GM20431 (cell line): ENCODE measurements at regions not wholly inside any gene's neighbourhood (a gene's known extent, or its start where the extent isn't known, plus 50 kb on each side); places are given as distances from the start of the nearest gene placed in this dataset.
"Not testable (repeated sequence)": the region's sequence is repeated elsewhere in the genome, so short reads cannot be mapped to it uniquely, and the experiment has no call there.

ENCODE experiments used
- in situ Hi-C: fragments of 300-500 bp; cut with MseI, MboI; formaldehyde crosslinking; loops from one replicate; pipeline ENCODE4 v1.15.0; 2020; ENCODE audit warnings: low sequenced_read_pairs; ENCODE audit not compliant: unreplicated experiment

DNA sequence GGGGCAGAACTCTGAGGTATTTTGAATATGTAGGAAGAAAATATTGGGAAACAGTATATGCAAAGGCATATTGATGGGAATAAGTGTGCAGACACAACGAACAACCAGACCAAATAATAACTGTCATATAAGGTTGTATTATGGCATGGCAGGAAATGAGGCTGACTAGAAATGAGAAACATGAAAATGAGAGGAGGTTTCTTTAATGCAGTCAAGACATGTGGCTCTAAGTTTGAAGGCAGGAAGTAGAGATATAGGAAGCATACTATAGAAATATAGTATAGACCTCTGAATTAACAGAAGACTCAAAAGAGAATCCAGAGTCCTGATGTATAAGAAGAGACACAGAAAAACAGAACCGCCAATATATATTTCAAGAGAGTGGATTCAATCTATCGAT is 459.7 kb upstream of the PTCHD4 start:
- in situ Hi-C loops, result no loop called here

DNA sequence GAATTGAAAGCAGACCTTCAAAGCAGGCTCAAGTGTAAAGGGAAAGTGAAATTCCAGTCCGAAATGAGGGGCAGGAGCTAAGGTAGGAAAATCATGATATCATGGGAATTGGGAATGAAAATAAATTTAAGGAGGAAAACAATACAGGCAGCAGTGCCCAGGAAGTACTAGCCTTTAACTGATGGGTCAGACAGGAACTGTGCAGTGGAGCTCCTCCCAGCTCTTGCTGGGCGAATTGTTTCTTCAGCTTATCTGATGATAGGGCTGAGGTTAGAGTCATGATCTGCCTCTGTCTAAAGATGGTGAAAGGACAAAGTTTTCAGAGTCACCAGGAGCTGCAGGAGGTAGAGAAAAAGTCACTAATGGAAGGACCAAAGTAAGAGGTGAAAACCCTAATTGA is 457.9 kb upstream of the PTCHD4 start:
- in situ Hi-C loops, result no loop called here

DNA sequence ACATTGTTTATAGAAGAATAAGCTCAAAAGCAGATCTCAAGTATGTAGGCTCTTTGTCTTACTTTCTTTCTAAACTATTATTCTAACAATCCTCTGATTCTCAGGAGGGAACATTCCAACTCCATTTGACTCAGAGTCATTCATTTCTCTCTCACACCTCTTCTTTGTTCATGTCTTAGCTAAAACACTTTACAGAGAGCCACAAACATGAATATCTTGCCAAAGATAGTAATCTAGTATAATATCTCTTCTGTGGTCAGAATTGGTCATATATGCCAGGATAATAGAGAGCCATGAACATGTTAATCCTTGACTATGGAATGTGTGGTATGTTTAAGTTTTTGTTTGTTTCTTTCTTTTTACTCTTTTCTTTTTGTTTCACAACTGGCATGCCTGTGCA is 456.0 kb upstream of the PTCHD4 start:
- in situ Hi-C loops, result no loop called here

DNA sequence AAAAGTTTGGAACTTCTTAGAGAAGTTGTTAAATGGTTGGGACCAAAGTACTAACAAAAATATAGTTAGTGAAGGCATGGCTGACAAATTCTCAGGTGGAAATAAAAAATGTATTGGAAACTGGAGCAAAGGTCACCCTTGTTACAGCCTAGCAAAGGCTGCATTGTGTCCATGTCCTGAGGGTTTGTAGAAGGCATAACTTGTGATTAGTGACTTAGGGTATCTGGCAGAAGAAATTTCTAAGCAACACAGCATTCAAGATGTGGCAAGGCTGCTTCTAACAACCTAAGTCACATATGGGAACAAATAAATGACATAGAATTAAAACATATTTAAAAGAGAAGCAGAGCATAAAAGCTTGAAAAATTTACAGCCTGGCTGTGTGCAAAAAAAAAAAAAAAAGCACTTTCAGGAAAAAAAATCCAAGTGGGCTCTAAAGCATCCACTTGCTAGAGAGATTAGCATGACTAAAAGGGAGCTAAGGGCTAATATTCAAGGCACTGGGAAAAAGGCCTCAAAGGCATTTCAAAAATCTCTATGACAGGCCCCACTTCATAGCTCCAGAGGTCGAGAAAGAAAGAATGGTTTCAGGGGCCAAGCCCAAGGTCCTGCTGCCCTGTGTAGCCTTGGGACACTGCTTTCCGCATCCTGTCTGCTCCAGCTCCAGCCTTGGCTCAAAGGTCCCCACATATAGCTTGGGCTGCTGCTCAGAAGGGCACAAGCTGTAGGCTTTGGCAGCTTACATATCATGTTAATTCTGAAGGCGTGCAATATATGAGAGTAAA is 453.2 kb upstream of the PTCHD4 start:
- in situ Hi-C loops, result no loop called here

DNA sequence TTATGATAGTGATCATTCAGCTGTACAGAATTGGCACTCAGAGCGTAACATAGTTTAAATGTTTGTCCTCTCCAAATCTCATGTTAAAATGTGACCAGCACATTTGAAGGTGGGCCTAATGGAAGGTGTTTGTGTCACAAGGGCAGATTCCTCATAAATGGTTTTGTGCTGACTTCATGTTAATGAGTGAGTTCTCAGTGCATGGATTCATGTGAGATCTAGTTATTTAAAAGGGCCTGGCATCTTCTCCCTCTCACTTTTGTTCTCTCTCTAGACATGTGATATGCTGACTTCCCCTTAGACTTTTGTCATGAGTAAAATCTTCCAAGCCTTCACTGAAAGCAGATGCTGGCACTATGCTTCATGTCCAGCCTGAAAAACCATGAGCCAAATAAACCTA is 452.4 kb upstream of the PTCHD4 start:
- in situ Hi-C loops, result no loop called here

DNA sequence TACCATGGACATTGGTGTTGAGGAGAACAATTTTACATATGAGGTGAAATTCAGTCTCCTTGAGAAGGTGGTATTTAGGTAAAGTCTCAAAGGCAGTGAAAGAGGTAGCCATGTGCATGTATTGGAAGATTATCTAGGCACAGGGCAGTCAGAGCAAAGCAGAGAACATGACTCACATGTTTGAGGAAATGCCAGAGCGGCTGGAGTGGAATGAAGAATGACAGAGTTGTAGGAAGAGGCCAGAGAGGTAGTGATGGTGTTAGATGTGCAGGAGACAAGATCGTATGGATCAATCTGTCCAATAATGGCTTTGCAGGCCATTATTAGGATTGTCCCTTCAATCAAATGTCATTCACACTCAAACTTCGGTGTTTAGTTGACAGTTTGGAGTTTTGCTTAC is 449.4 kb upstream of the PTCHD4 start:
- in situ Hi-C loops, result no loop called here

DNA sequence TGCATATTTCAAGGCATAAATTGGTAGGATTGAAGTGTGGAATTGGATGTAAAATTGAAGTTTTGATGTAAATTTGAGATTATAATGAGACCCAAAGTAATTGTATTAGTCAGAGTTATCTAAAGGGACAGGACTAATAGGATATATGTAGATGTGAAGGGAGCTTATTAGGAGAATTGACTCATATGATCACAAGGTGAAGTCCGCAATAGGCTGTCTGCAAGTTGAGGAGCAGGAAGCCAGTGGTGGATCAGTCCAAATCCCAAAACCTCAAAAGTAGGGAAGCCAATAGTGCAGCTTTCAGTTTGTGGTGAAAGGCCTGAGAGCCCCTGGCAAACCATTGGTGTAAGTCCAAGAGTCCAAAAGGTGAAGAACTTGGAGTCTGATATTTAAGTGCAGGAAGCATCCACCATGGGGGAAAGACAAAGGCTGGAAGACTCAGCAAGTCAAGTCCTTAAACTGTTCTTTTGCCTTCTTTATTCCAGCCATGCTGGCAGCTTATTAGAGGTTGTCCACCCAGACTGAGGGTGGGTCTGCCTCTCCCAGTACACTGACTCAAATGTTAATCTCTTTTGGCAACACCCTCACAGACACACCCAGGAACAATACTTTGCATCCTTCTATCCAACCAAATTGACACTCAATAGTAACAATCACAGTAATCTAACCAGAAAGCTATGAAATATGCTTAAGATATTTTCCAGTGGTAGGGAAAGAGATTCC is 442.6 kb upstream of the PTCHD4 start:
- in situ Hi-C loops, result no loop called here

DNA sequence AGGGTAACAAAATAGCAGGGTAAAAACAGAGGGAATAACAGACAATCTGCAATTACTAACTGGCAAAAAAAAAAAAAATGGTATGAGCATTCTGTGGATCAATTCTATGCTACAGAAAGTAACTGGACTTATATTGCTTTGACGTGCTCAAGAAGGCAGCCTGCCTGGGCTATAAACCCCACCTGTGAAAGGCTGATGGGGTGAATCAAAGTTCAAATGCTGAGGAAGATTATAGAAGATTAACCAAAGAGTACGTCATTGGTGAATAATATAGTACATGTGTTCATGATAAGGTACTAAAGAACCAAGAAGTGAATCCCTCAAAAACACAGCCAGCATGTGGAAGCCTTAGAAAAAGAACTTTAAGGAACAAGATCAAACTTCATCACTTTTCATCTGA is 441.9 kb upstream of the PTCHD4 start:
- in situ Hi-C loops, result no loop called here

DNA sequence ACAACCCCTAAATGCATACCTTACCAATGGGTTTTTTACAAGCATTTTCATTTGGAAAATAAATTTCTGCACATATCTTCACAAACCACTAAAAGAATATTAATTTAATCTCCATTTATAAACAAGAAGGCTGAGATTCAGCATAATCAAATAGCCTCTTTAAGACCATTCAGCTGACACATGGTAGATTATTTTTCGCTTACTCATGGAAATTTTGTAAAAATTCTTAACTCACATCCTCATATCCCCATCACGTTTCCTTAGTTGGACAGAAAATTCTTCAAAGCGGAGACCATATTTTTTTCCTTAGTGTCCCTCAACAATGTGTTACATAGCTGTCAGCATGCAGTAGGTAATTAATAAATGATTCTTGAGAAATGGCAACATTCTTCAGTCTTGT is 439.6 kb upstream of the PTCHD4 start:
- in situ Hi-C loops, result no loop called here

DNA sequence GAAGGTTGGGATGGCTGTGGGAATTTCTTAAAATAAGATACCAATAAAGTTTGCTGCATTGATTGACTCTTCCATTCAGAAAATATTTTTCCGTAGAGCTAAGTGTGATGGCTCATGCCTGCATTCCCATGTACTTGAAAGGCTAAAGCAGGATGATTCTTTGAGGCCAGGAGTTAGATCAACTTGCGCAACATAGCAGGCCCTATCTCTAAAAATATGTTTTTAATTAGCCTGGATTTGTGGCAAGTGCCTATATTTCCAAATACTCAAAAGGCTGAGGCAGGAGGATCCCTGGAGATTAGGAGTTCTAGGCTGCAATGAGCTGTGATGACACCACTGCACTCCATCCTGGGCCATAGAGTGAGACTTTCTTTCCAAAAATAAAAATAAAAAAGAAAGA is 431.2 kb upstream of the PTCHD4 start:
- in situ Hi-C loops, result no loop called here

DNA sequence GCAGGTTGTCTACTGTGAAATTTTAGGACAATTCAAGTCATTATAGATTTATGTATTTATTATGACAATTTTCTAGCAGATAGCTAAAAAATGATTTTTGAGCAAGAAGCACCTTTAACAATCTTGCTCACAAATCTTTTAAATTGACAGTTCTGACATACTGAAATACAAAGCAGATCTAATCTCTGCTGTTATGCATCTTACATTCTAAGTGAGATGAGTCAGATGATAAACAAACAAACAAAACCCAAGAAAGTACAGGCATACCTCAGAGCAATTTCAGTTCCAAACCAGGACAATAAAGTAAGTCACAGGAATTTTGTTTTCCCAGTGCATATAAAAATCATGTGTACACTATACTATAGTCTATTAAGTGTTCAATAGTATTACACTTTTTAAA is 430.7 kb upstream of the PTCHD4 start:
- in situ Hi-C loops, result no loop called here

DNA sequence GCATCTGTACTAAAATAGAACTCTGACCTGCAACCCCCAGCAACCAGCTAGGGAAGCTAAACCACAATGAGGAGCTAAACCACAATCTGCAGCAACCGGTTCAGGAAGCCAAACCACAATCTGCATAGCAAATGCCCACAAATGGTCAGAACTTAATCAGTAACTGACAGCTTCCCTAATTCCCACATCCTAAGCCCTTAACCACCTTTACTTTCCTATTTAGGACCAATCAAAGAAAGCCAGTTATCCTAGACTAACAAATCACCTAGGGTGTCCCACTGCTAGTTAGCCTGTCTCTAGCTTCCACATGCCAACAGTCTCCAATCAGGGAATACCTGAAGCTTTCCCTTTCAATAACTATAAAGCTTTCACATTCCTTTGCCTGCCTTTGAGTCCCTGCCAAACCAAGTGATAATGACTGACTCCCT is 424.6 kb upstream of the PTCHD4 start:
- in situ Hi-C loops, result no loop called here

DNA sequence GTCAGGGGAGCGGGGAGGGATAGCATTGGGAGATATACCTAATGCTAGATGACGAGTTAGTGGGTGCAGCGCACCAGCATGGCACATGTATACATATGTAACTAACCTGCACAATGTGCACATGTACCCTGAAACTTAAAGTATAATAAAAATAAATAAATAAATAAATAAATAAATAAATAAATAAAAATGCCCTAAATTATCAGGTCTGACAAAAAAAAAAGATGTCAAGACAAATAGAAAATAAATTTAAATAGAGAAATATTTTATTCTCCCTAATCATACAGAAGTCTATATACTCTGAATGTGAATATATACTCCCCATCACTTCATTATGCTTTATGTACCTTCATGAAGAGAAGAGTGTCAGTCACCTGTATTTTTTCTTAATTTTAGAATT is 420.0 kb upstream of the PTCHD4 start:
- in situ Hi-C loops, result not testable (repeated sequence)

DNA sequence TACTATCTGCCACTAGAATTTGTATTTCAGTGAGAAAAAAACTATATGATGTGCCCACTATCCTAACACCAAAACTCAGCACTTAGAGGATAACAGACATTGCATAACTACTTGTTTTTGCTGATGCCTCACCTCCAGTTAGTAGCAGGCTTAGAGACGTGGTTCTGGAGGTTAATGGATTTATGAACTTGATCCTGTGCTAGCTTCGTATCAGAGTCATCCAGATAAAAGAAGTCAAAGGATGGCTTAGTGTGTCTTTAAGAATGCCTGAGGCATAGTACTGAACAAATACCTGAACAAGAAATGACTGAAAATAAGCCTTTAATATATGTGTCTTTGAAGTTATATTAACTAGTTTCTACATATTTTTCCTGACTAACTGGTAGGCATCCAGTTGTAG is 414.9 kb upstream of the PTCHD4 start:
- in situ Hi-C loops, result no loop called here

DNA sequence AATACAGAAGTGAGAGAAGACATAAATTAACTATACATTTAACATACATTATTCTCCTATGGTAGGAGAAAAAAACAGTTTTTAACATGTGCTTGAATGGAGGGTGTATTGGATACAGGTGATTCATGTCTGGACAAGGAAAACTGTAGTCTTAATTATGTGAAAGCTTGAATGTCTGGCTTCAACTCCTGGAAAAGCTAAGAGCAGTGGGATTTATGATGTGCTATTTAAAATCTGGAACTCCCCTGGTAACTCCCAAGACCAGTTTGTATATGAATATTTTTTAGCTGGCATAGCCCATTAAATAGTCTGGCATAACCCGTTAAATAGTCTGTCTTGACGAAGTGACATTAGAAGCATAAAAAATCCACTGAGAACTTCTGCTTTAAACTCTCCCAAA is 410.0 kb upstream of the PTCHD4 start:
- in situ Hi-C loops, result no loop called here

DNA sequence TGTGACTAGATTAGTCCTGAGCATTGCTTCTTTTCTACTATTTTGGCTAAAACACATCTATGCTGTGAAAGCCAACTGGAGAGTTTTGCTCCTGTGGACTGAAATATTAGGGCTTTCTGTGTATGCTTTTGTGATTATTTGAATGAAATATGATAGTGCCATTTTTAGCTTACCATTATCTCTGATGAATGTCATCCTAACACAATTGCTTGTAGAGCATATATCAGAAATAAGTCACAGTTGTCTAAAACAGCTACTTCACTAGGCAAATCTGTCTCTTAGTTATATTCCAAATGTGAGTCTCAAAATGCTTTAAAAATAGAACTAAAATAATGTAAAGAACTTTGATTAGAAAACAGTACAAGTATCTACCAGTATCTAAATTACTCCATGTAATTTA is 401.4 kb upstream of the PTCHD4 start:
- in situ Hi-C loops, result no loop called here

DNA sequence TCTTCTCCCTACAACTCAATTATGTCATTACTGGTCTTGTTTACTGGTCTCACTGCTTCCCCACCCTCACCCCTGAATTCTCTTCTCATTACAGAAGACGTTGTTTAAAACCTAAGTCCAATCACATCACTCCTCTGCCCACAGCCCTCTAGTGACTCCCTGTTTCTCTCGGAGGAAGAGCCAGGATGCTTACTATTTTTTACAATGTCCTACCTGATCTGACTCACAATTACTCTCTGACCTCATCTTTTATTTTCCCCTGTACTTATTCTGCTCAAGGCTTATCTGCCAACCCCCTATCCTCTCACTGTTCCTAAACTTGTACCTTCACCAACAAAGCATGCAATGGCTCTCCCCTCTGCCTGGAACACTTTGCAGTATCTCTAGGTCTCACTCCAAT is 400.4 kb upstream of the PTCHD4 start:
- in situ Hi-C loops, result no loop called here

DNA sequence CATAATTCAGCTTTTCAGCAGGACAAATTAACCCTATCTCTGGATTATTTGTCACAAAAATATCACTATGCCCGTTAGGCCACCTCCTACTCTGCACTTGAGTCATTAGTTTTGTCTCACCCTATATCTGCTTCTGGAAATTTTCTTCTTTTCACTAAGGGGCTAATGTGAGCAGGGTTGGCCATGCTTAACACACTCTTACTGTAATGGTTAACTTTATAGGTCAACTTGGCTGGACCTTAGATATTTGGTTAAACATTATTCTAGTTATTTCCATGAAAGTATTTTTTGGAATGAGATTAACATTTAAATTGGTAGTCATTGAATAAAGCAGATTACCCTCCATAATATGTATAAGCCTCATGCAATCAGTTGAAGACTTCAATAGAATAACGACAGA is 394.6 kb upstream of the PTCHD4 start:
- in situ Hi-C loops, result no loop called here

DNA sequence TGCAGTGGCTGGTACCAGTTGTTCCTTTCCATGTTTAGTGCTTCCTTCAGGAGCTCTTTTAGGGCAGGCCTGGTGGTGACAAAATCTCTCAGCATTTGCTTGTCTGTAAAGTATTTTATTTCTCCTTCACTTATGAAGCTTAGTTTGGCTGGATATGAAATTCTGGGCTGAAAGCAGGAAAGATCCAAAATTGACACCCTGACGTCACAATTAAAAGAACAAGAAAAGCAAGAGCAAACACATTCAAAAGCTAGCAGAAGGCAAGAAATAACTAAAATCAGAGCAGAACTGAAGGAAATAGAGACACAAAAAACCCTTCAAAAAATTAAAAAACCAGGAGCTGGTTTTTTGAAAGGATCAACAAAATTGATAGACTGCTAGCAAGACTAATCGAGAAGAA is 382.4 kb upstream of the PTCHD4 start:
- in situ Hi-C loops, result not testable (repeated sequence)

DNA sequence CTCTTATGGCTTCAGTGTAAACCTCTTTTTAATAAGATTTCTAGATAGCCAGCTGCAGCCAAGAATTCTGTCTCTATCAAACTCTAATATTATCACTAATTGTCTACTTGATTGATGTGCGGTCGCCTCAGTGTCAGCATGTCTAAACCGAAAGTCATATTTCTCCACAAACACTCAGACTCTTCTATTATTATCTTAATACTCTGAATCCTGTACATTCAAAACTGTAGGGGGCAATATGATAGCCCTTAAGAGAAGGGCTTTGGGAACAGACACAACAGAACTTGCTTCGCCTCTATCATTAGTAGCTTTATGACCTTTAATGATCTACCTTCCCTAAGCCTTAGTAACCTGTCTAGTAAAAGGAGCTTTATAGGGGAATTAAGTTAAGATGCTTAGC is 379.7 kb upstream of the PTCHD4 start:
- in situ Hi-C loops, result no loop called here

DNA sequence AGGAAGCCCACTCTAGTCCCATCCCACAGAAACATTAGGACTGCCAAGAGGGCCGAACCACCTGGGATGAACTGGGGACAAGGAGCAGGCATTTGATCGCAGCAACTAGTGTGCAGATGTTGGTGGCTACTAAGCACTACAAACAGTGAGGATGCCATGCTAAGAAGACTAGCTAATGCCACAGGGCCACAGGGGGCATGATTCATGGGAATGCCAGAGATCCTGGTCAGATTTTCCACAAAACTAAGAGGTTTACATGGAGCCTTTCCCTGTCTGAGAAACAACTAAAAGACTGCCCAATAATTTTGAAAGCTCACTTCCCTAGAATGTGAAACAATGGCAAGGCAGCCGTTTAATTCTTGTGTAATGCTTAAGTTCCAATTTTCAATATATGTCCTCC is 375.9 kb upstream of the PTCHD4 start:
- in situ Hi-C loops, result no loop called here

DNA sequence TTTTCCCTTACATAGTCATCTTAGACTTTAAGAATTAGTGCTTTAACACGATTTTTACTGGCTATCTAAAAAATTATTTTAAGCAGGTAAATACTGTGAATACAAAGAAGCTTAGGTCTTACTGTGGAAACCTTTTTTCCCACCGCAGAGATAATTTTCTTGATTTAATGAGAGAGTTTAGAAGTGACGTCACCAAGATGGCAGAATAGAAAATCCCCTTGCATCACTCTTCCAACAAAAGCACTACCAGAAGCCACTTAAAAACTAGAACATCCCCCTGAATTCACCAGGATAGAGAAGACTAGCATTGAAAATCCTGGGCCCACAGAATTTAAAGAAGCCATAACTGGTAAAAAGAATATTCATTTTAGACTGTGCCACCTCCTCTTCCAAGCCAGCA is 375.4 kb upstream of the PTCHD4 start:
- in situ Hi-C loops, result no loop called here
